Neural progenitor cell (in vitro differentiated cells): ENCODE measurements at regions not wholly inside any gene's neighbourhood (a gene's known extent, or its start where the extent isn't known, plus 50 kb on each side); places are given as distances from the start of the nearest gene placed in this dataset.

ENCODE experiments used
- DNase-seq: peaks from one replicate; pipeline ENCODE4 v3.0.0-alpha.2; 2016; ENCODE audit warnings: low spot score
- H2AFZ ChIP-seq: fragments of 200-600 bp; sonication (generic); replicated peaks from 2 replicates; pipeline ENCODE4 v1.6.1; 2016; ENCODE audit warnings: antibody characterized with exemption
- H3F3A ChIP-seq: fragments of 200-600 bp; sonication (generic); 2 replicates; pipeline ENCODE4 v1.6.1; 2016; ENCODE audit warnings: antibody characterized with exemption, low read depth
- H3K27ac ChIP-seq: fragments of 200-600 bp; sonication (generic); 2 replicates; pipeline ENCODE4 v1.5.1; 2016; ENCODE audit warnings: mild to moderate bottlenecking
- H3K27me3 ChIP-seq: fragments of 200-600 bp; sonication (generic); 2 replicates; pipeline ENCODE4 v1.6.1; 2016; ENCODE audit warnings: mild to moderate bottlenecking, moderate library complexity
- H3K36me3 ChIP-seq: fragments of 200-600 bp; sonication (generic); 2 replicates; pipeline ENCODE4 v1.5.1; 2016
- H3K4me1 ChIP-seq: fragments of 200-600 bp; sonication (generic); 2 replicates; pipeline ENCODE4 v1.6.1; 2016; ENCODE audit warnings: mixed run types
- H3K4me2 ChIP-seq: fragments of 200-600 bp; sonication (generic); 2 replicates; pipeline ENCODE4 v1.6.1; 2016
- H3K4me3 ChIP-seq: fragments of 200-600 bp; sonication (generic); 2 replicates; pipeline ENCODE4 v1.5.1; 2016
- H3K79me2 ChIP-seq: fragments of 200-600 bp; sonication (generic); 2 replicates; pipeline ENCODE4 v1.6.1; 2016; ENCODE audit warnings: low read depth
- H3K9ac ChIP-seq: fragments of 200-600 bp; sonication (generic); 2 replicates; pipeline ENCODE4 v1.6.1; 2016
- H3K9me3 ChIP-seq: fragments of 200-600 bp; sonication (generic); 2 replicates; pipeline ENCODE4 v1.5.1; 2016; ENCODE audit warnings: low read depth
- H4K20me1 ChIP-seq: fragments of 200-600 bp; sonication (generic); 2 replicates; pipeline ENCODE4 v1.6.1; 2016; ENCODE audit warnings: low read depth
- H3K27ac Mint-ChIP-seq: 3 replicates; pipeline ENCODE4 v1.8.0; 2021; ENCODE audit warnings: mixed read lengths
- H3K27me3 Mint-ChIP-seq: 2 replicates; pipeline ENCODE4 v1.8.0; 2022; ENCODE audit warnings: low read depth, mild to moderate bottlenecking, inconsistent platforms, moderate library complexity, mixed read lengths; ENCODE audit not compliant: insufficient read depth
- H3K36me3 Mint-ChIP-seq: 3 replicates; pipeline ENCODE4 v1.8.0; 2021; ENCODE audit warnings: mixed read lengths
- H3K4me1 Mint-ChIP-seq: 3 replicates; pipeline ENCODE4 v1.8.0; 2021; ENCODE audit warnings: mixed read lengths
- H3K4me3 Mint-ChIP-seq: 3 replicates; pipeline ENCODE4 v1.8.0; 2021; ENCODE audit warnings: mild to moderate bottlenecking, moderate library complexity, mixed read lengths
- H3K9me3 Mint-ChIP-seq: 3 replicates; pipeline ENCODE4 v1.8.0; 2020; ENCODE audit warnings: mixed read lengths
- CTCF ChIP-seq: fragments of 200-600 bp; sonication (generic); IDR thresholded peaks from 2 replicates; pipeline ENCODE4 v1.5.1; 2017; ENCODE audit warnings: antibody characterized with exemption, mild to moderate bottlenecking
- EZH2 ChIP-seq: fragments of 200-600 bp; sonication (generic); IDR thresholded peaks from 2 replicates; pipeline ENCODE4 v1.6.1; 2017; ENCODE audit warnings: antibody characterized with exemption, mild to moderate bottlenecking, moderate library complexity
- EZH2phosphoT487 ChIP-seq: fragments of 200-600 bp; sonication (generic); IDR thresholded peaks from 2 replicates; pipeline ENCODE4 v1.6.1; 2017; ENCODE audit warnings: antibody characterized with exemption

GRCh38 chr19:29128203-29128602, 84.7 kb downstream of the UQCRFS1 start:
- H3K36me3 ChIP-seq = no peaks in the 10 kb centered on the region
- H3K4me2 ChIP-seq = no peak overlapping the region
- Mint-ChIP-seq H3K4me3 (no peak overlapping the region), H3K4me1 (no peaks in the 10 kb centered on the region), H3K27ac (no peak overlapping the region), H3K27me3 (peaks cover 4% of the 10 kb centered on the region), H3K9me3 (peaks cover 13% of the 10 kb centered on the region), H3K36me3 (no peaks in the 10 kb centered on the region)
- no peak overlapping the region for H3K27ac ChIP-seq
- H3K4me3 ChIP-seq = no peak overlapping the region
- no peaks in the 10 kb centered on the region for H3K9me3 ChIP-seq
- H4K20me1 ChIP-seq = no peaks in the 10 kb centered on the region
- H3K9ac ChIP-seq = no peak overlapping the region
- no peaks in the 10 kb centered on the region for H3K79me2 ChIP-seq
- TF ChIP-seq EZH2 (no peak), EZH2phosphoT487 (no peak), CTCF (no peak)
- H2AFZ ChIP-seq = no peak overlapping the region
- H3K4me1 ChIP-seq = no peaks in the 10 kb centered on the region
- no peak for DNase-seq
- H3K27me3 ChIP-seq = no peaks in the 10 kb centered on the region
- no peaks in the 10 kb centered on the region for H3F3A ChIP-seq

- peaks cover 6% of the 10 kb centered on the region for H3K27me3 Mint-ChIP-seq
- H3K4me3 Mint-ChIP-seq = no peak overlapping the region
- H3K4me1 Mint-ChIP-seq = peaks cover 3% of the 10 kb centered on the region
- Histone ChIP-seq H3K4me2 (no peak overlapping the region), H3F3A (no peaks in the 10 kb centered on the region), H2AFZ (no peak overlapping the region), H3K27me3 (no peaks in the 10 kb centered on the region), H3K79me2 (no peaks in the 10 kb centered on the region), H3K4me1 (no peaks in the 10 kb centered on the region), H3K36me3 (no peaks in the 10 kb centered on the region), H4K20me1 (no peaks in the 10 kb centered on the region), H3K4me3 (no peak overlapping the region), H3K9me3 (no peaks in the 10 kb centered on the region), H3K9ac (no peak overlapping the region), H3K27ac (no peak overlapping the region)
- no peaks in the 10 kb centered on the region for H3K36me3 Mint-ChIP-seq
- no peak overlapping the region for H3K27ac Mint-ChIP-seq
- peaks cover 16% of the 10 kb centered on the region for H3K9me3 Mint-ChIP-seq
- DNase-seq = no peak
- TF ChIP-seq CTCF = no peak
- TF ChIP-seq EZH2 = no peak
- no peak for TF ChIP-seq EZH2phosphoT487
Observed at GRCh38 chr19:29122185-29122584, 90.8 kb downstream of the UQCRFS1 start.

DNA sequence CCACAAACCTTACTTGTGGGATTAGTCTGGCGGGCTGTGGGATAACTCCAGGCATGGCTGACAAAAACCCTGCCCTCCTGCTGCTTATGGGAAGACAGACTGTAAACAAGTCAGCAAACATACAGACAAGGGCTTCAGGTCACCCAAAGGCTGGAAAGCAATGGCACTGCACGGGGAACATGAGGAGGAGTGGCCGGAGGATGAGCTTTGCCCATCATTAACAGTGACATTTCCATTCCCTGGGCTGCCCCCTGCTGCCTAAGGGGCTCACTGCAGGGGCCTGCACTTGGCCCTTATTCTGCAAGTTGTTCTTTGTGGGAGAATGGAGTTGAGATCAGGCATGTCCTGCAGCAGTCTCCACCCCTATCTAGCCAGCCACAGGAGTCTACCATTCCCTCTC, 91.3 kb downstream of the UQCRFS1 start:
- Histone ChIP-seq H4K20me1 (no peaks in the 10 kb centered on the region), H2AFZ (no peak overlapping the region), H3K36me3 (no peaks in the 10 kb centered on the region), H3F3A (no peaks in the 10 kb centered on the region), H3K9ac (no peak overlapping the region), H3K27ac (no peak overlapping the region), H3K27me3 (no peaks in the 10 kb centered on the region), H3K4me2 (no peak overlapping the region), H3K9me3 (no peaks in the 10 kb centered on the region), H3K4me3 (no peak overlapping the region), H3K79me2 (no peaks in the 10 kb centered on the region), H3K4me1 (no peaks in the 10 kb centered on the region)
- H3K4me3 Mint-ChIP-seq = no peak overlapping the region
- TF ChIP-seq EZH2 (no peak), CTCF (peak; percentile 59), EZH2phosphoT487 (no peak)
- H3K27me3 Mint-ChIP-seq = peaks cover 8% of the 10 kb centered on the region
- DNase-seq = peak; percentile 39
- H3K36me3 Mint-ChIP-seq = no peaks in the 10 kb centered on the region
- peaks cover 16% of the 10 kb centered on the region for H3K9me3 Mint-ChIP-seq
- no peak overlapping the region for H3K27ac Mint-ChIP-seq
- H3K4me1 Mint-ChIP-seq = peaks cover 3% of the 10 kb centered on the region
